ENCODE measurements at regions not wholly inside any gene's neighbourhood (a gene's known extent, or its start where the extent isn't known, plus 50 kb on each side); places are given as distances from the start of the nearest gene placed in this dataset.

- no peak for DNase-seq (ENCODE audit: low read depth in 4 of 4, low spot score in 3 of 4)
Measured at GRCh38 chr11:90844041-90844440, 621.2 kb upstream of the CHORDC1 start.

- no peak for DNase-seq (ENCODE audit: low read depth in 4 of 4, low spot score in 3 of 4)
Measured at GRCh38 chr11:90842681-90843080, 619.8 kb upstream of the CHORDC1 start.

GRCh38 chr11:90840071-90840470 lies 617.2 kb upstream of the CHORDC1 start:
- DNase-seq (ENCODE audit: low read depth in 4 of 4, low spot score in 3 of 4), result peak in 1 of 4 donors; percentile 4

- DNase-seq (ENCODE audit: low read depth in 4 of 4, low spot score in 3 of 4), result no peak
Measured at GRCh38 chr11:90836031-90836430, 613.2 kb upstream of the CHORDC1 start.

- DNase-seq (ENCODE audit: low read depth in 4 of 4, low spot score in 3 of 4), result no peak
Measured at GRCh38 chr11:90823446-90823845, 600.6 kb upstream of the CHORDC1 start.

GRCh38 chr11:90822996-90823395 lies 600.1 kb upstream of the CHORDC1 start:
- DNase-seq (ENCODE audit: low read depth in 4 of 4, low spot score in 3 of 4), result peak; percentile 2 to 32 (median 12)

GRCh38 chr11:90818196-90818745 lies 595.4 kb upstream of the CHORDC1 start:
- DNase-seq (ENCODE audit: low read depth in 4 of 4, low spot score in 3 of 4), result no peak

GRCh38 chr11:90809581-90809980 lies 586.7 kb upstream of the CHORDC1 start:
- DNase-seq (ENCODE audit: low read depth in 4 of 4, low spot score in 3 of 4), result no peak

GRCh38 chr11:90805172-90805571 lies 582.3 kb upstream of the CHORDC1 start:
- no peak for DNase-seq (ENCODE audit: low read depth in 4 of 4, low spot score in 3 of 4)

- no peak for DNase-seq (ENCODE audit: low read depth in 4 of 4, low spot score in 3 of 4)
Measured at GRCh38 chr11:90803831-90804230, 581.0 kb upstream of the CHORDC1 start.

- no peak for DNase-seq (ENCODE audit: low read depth in 4 of 4, low spot score in 3 of 4)
Measured at GRCh38 chr11:90803366-90803765, 580.5 kb upstream of the CHORDC1 start.

- no peak for DNase-seq (ENCODE audit: low read depth in 4 of 4, low spot score in 3 of 4)
Measured at GRCh38 chr11:90798769-90799168, 575.9 kb upstream of the CHORDC1 start.

GRCh38 chr11:90795746-90796145 lies 572.9 kb upstream of the CHORDC1 start:
- DNase-seq (ENCODE audit: low read depth in 4 of 4, low spot score in 3 of 4), result no peak

GRCh38 chr11:90788961-90789360 lies 566.1 kb upstream of the CHORDC1 start:
- DNase-seq (ENCODE audit: low read depth in 4 of 4, low spot score in 3 of 4), result no peak

GRCh38 chr11:90784241-90784814 lies 561.5 kb upstream of the CHORDC1 start:
- no peak for DNase-seq (ENCODE audit: low read depth in 4 of 4, low spot score in 3 of 4)

- no peak for DNase-seq (ENCODE audit: low read depth in 4 of 4, low spot score in 3 of 4)
Measured at GRCh38 chr11:90783111-90783510, 560.3 kb upstream of the CHORDC1 start.

- no peak for DNase-seq (ENCODE audit: low read depth in 4 of 4, low spot score in 3 of 4)
Measured at GRCh38 chr11:90779098-90779497, 556.2 kb upstream of the CHORDC1 start.

- DNase-seq (ENCODE audit: low read depth in 4 of 4, low spot score in 3 of 4), result no peak
Measured at GRCh38 chr11:90775567-90776165, 552.8 kb upstream of the CHORDC1 start.

- DNase-seq (ENCODE audit: low read depth in 4 of 4, low spot score in 3 of 4), result no peak
Measured at GRCh38 chr11:90774727-90775566, 552.1 kb upstream of the CHORDC1 start.

- DNase-seq (ENCODE audit: low read depth in 4 of 4, low spot score in 3 of 4), result no peak
Measured at GRCh38 chr11:90770007-90770406, 547.2 kb upstream of the CHORDC1 start.

- no peak for DNase-seq (ENCODE audit: low read depth in 4 of 4, low spot score in 3 of 4)
Measured at GRCh38 chr11:90766121-90766520, 543.3 kb upstream of the CHORDC1 start.

GRCh38 chr11:90764691-90765090 lies 541.8 kb upstream of the CHORDC1 start:
- DNase-seq (ENCODE audit: low read depth in 4 of 4, low spot score in 3 of 4), result no peak
